ENCODE measurements at regions not wholly inside any gene's neighbourhood (a gene's known extent, or its start where the extent isn't known, plus 50 kb on each side); places are given as distances from the start of the nearest gene placed in this dataset.

- TF ChIP-seq ZBTB10 (CRISPR knock-in tag; IDR thresholded peaks at IDR 0.05; ENCODE audit: borderline replicate concordance): no peak
- no peak for TF ChIP-seq ZFP41 (CRISPR knock-in tag; IDR thresholded peaks at IDR 0.05; ENCODE audit: borderline replicate concordance)
- TF ChIP-seq NCOR1 (IDR thresholded peaks at IDR 0.05; ENCODE audit: borderline replicate concordance, low read length): peak; percentile 82
- no peak for TF ChIP-seq KDM3A (CRISPR knock-in tag; IDR thresholded peaks at IDR 0.05; ENCODE audit: low read depth)
- TF ChIP-seq SSRP1 (CRISPR knock-in tag; IDR thresholded peaks at IDR 0.05): no peak
- TF ChIP-seq RELA (CRISPR knock-in tag; IDR thresholded peaks at IDR 0.05): no peak
- TF ChIP-seq TMF1 (CRISPR knock-in tag; IDR thresholded peaks at IDR 0.05; ENCODE audit: low read depth): no peak
- TF ChIP-seq ZFYVE20 (CRISPR knock-in tag; IDR thresholded peaks at IDR 0.05; ENCODE audit: borderline replicate concordance, low read depth): no peak
Observed at GRCh38 chr7:156527458-156527890, 113.1 kb upstream of the RNF32 start (continued).

GRCh38 chr7:156524818-156525597, 115.6 kb upstream of the RNF32 start:
- H3K9me3 ChIP-seq (ENCODE audit: low read length): no peaks in the 10 kb centered on the region
- H2AFZ ChIP-seq (ENCODE audit: low read length): no peak overlapping the region
- intact Hi-C loops (cut with micrococcal nuclease; ENCODE audit: unreplicated experiment): no loop called here
- H4K20me1 ChIP-seq (ENCODE audit: insufficient read depth, low read length): no peaks in the 10 kb centered on the region
- no peak overlapping the region for H3K9ac ChIP-seq (ENCODE audit: insufficient read depth, low read depth, low read length)
- CTCF ChIA-PET (ENCODE audit: low intra/inter-chr PET ratio, low total read pairs): no interaction called here
- no peak for ATAC-seq
- in situ Hi-C loops (cut with HindIII; ENCODE audit: extremely low pct_ligation_motif_present, low pct_unique_long_range_greater_than_20kb): no loop called here
- H3K27ac ChIP-seq (ENCODE audit: extremely low read length, insufficient read depth, low read length): no peak overlapping the region
- no peaks in the 10 kb centered on the region for H3K79me2 ChIP-seq (ENCODE audit: insufficient read depth, low read length)
- TF ChIP-seq MLX (CRISPR knock-in tag; IDR thresholded peaks at IDR 0.05) (no peak), MAZ (IDR thresholded peaks at IDR 0.05; ENCODE audit: borderline replicate concordance, low read depth, low read length) (no peak), MAZ (CRISPR knock-in tag; IDR thresholded peaks at IDR 0.05; ENCODE audit: low read depth) (no peak), STAT6 (CRISPR knock-in tag; IDR thresholded peaks at IDR 0.05; ENCODE audit: borderline replicate concordance) (no peak), TEAD3 (CRISPR knock-in tag; optimal IDR thresholded peaks at IDR 0.05; ENCODE audit: borderline replicate concordance) (no peak), ZNF629 (CRISPR knock-in tag; conservative IDR thresholded peaks at IDR 0.05) (peak; percentile 49; the same call in 1 of the 2 replicates), ZNF263 (CRISPR knock-in tag; IDR thresholded peaks at IDR 0.05) (peak; percentile 60), FOXA3 (CRISPR knock-in tag; IDR thresholded peaks at IDR 0.05) (no peak), PCBP1 (IDR thresholded peaks at IDR 0.05; ENCODE audit: borderline replicate concordance, low read depth, low read length) (no peak), GFI1 (CRISPR knock-in tag; IDR thresholded peaks at IDR 0.05; ENCODE audit: borderline replicate concordance) (no peak)
- POLR2A ChIA-PET: no interaction called here
- H3K4me3 ChIP-seq (replicated peaks in 1 of 3; ENCODE audit: insufficient read depth in 1 of 3, low read depth in 2 of 3, low read length in 3 of 3): no peak overlapping the region
- no peak for DNase-seq (ENCODE audit: low spot score)
- WGBS (ENCODE audit: low lambda C conversion rate): 81% methylated on average over 11 of the region's 11 CpGs
- no peaks in the 10 kb centered on the region for H3K27me3 ChIP-seq (ENCODE audit: control insufficient read depth in 1 of 2, insufficient read depth in 2 of 2, low read length in 2 of 2)
- no peak for FAIRE-seq
- 0 out of 2 replicates have a peak overlapping the region, but pooled peaks have one; percentile 3 for H3K4me2 ChIP-seq (ENCODE audit: low read depth, low read length)
- H3K4me1 ChIP-seq (ENCODE audit: insufficient read depth, low read length): peaks cover 44% of the 10 kb centered on the region
- H3K36me3 ChIP-seq (replicated peaks in 1 of 2; ENCODE audit: control insufficient read depth in 1 of 2, insufficient read depth in 2 of 2, low read length in 2 of 2): no peaks in the 10 kb centered on the region
- BruUV-seq (replicated peaks): no TSS peak

All from HepG2 (cell line).